Lung (tissue), 11 donors: ENCODE measurements at regions not wholly inside any gene's neighbourhood (a gene's known extent, or its start where the extent isn't known, plus 50 kb on each side); places are given as distances from the start of the nearest gene placed in this dataset.

Source experiments
- ATAC-seq: fragments of 200-7000 bp; cut with Tn5 transposase; one replicate; pipeline ENCODE4 v1.9.1; 2020; ENCODE audit warnings: moderate number of reproducible peaks; ENCODE audit not compliant: insufficient read depth, low FRiP score
- DNase-seq, 3 donors: peaks; one replicate each; pipeline ENCODE4 v3.0.0-alpha.2; 2013 to 2017
- H3K27ac ChIP-seq, 2 donors: one replicate each; pipeline ENCODE4 v1.5.1; 2013; ENCODE audit warnings: mild to moderate bottlenecking in 2 of 2, moderate library complexity in 2 of 2, control low read depth in 1 of 2, inconsistent platforms in 1 of 2, low read depth in 1 of 2, low read length in 1 of 2
- H3K27me3 ChIP-seq, 3 donors: one replicate each; pipeline ENCODE4 v1.5.1; 2013; ENCODE audit warnings: low read length in 2 of 3; ENCODE audit not compliant: control insufficient read depth in 3 of 3, insufficient read depth in 3 of 3
- H3K36me3 ChIP-seq, 4 donors: one replicate each; pipeline ENCODE4 v1.5.1; 2013; ENCODE audit warnings: low read length in 4 of 4, mild to moderate bottlenecking in 1 of 4, moderate library complexity in 1 of 4; ENCODE audit not compliant: control insufficient read depth in 4 of 4, insufficient read depth in 4 of 4
- H3K4me1 ChIP-seq, 5 donors: one replicate each; pipeline ENCODE4 v1.5.1; 2013; ENCODE audit warnings: low read length in 5 of 5, mild to moderate bottlenecking in 2 of 5, moderate library complexity in 1 of 5; ENCODE audit not compliant: control insufficient read depth in 5 of 5, insufficient read depth in 5 of 5
- H3K4me3 ChIP-seq: one replicate; pipeline ENCODE4 v1.5.1; 2013; ENCODE audit warnings: mild to moderate bottlenecking, control low read depth, moderate library complexity
- H3K9ac ChIP-seq, 2 donors: one replicate each; pipeline ENCODE4 v1.5.1; 2013; ENCODE audit warnings: low read length in 2 of 2, control low read depth in 1 of 2; ENCODE audit not compliant: insufficient read depth in 1 of 2
- H3K9me3 ChIP-seq, 4 donors: one replicate each; pipeline ENCODE4 v1.5.1; 2013; ENCODE audit warnings: low read length in 3 of 4, mild to moderate bottlenecking in 1 of 4, moderate library complexity in 1 of 4; ENCODE audit not compliant: control insufficient read depth in 4 of 4, insufficient read depth in 3 of 4
- WGBS, 2 donors: extraction: QIAGEN DNeasy Blood & Tissue Kit; methylation state at CpG; one replicate each; pipeline ENCODE4 v1.1.7; 2013; 5-methylcytosine and 5-hydroxymethylcytosine counted together
- TF ChIP-seq, protein P1 (sequence below): IDR thresholded peaks from 2 replicates; pipeline ENCODE4 v1.5.1; 2012; ENCODE audit warnings: mild to moderate bottlenecking; ENCODE audit errors: control extremely low read depth, extremely low read depth
- donor health status: control.
- donor health status: control.
- donor health status: Bipolar disorder and iron deficiency.
- donor health status: healthy.
- donor health status: DM: yes; HTN: yes; CAD: no.

- Histone ChIP-seq H3K36me3 (no peaks in the 10 kb centered on the region), H3K27me3 (no peaks in the 10 kb centered on the region), H3K9me3 (no peaks in the 10 kb centered on the region), H3K4me1 (no peaks in the 10 kb centered on the region), H3K9ac (no peak overlapping the region), H3K27ac (no peak overlapping the region), H3K4me3 (no peak overlapping the region)
- ATAC-seq (no peak), DNase-seq (no peak)
- 69 to 70% methylated on average over 2 of the region's 2 CpGs for WGBS, 2 donors
- TF ChIP-seq, protein P1, sequence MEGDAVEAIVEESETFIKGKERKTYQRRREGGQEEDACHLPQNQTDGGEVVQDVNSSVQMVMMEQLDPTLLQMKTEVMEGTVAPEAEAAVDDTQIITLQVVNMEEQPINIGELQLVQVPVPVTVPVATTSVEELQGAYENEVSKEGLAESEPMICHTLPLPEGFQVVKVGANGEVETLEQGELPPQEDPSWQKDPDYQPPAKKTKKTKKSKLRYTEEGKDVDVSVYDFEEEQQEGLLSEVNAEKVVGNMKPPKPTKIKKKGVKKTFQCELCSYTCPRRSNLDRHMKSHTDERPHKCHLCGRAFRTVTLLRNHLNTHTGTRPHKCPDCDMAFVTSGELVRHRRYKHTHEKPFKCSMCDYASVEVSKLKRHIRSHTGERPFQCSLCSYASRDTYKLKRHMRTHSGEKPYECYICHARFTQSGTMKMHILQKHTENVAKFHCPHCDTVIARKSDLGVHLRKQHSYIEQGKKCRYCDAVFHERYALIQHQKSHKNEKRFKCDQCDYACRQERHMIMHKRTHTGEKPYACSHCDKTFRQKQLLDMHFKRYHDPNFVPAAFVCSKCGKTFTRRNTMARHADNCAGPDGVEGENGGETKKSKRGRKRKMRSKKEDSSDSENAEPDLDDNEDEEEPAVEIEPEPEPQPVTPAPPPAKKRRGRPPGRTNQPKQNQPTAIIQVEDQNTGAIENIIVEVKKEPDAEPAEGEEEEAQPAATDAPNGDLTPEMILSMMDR = no peak
These were observed 302.6 kb upstream of the MANEA start for GRCh38 chr6:95274686-95275235.

- H3K9ac ChIP-seq = no peak overlapping the region
- TF ChIP-seq, protein P1 = no peak
- H3K9me3 ChIP-seq = no peaks in the 10 kb centered on the region
- no peak overlapping the region for H3K27ac ChIP-seq
- H3K4me3 ChIP-seq = no peak overlapping the region
- ATAC-seq (no peak), DNase-seq (no peak)
- WGBS, 2 donors = 82 to 83% methylated on average over 1 of the region's 1 CpG
- H3K4me1 ChIP-seq = no peaks in the 10 kb centered on the region
- no peaks in the 10 kb centered on the region for H3K27me3 ChIP-seq
- no peaks in the 10 kb centered on the region for H3K36me3 ChIP-seq
These were observed 297.7 kb upstream of the MANEA start for GRCh38 chr6:95279616-95280015.

DNA sequence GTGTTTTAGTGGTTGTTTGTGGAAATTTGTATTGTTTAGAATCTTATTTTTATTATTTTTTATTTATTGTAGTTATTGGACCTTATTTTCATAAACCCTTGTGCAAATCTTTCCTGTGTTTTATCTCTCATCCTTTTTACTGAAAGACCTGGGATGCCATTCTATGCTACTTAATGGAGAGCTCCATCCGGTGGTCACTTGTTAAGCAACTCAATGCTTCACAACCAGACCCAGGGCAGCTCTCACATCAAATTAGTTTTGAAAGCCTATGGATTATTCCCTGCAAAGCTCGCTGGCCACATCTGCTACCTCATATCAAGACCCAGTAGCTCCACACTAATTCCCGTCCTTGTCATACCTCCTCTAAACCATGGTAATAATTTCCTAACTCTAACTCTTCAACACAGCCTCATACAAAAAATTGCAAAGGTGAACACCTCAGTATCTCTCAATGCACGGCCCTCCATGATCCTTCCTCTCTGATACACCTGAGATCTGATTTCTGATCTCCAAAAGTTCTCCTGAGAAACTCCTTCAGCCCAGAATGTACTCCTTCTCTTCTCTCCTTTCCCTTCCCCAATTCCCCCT is 296.6 kb upstream of the MANEA start:
- TF ChIP-seq, protein P1 = no peak
- Histone ChIP-seq H3K27me3 (no peaks in the 10 kb centered on the region), H3K36me3 (no peaks in the 10 kb centered on the region), H3K4me3 (no peak overlapping the region), H3K27ac (no peak overlapping the region), H3K9me3 (no peaks in the 10 kb centered on the region), H3K4me1 (no peaks in the 10 kb centered on the region), H3K9ac (no peak overlapping the region)
- DNase-seq (peak in 1 of 3 donors; percentile 60), ATAC-seq (no peak)
- WGBS, 2 donors = 48 to 63% methylated on average over 4 of the region's 4 CpGs

GRCh38 chr6:95285881-95286280 is 291.5 kb upstream of the MANEA start:
- TF ChIP-seq, protein P1 = no peak
- ATAC-seq (no peak), DNase-seq (no peak)
- H3K4me1 ChIP-seq = no peaks in the 10 kb centered on the region
- H3K36me3 ChIP-seq = no peaks in the 10 kb centered on the region
- H3K27me3 ChIP-seq = no peaks in the 10 kb centered on the region
- 36 to 51% methylated on average over 2 of the region's 2 CpGs for WGBS, 2 donors
- H3K27ac ChIP-seq = no peak overlapping the region
- H3K9ac ChIP-seq = no peak overlapping the region
- no peaks in the 10 kb centered on the region for H3K9me3 ChIP-seq
- no peak overlapping the region for H3K4me3 ChIP-seq
